Hepatocyte (in vitro differentiated cells): ENCODE measurements at regions not wholly inside any gene's neighbourhood (a gene's known extent, or its start where the extent isn't known, plus 50 kb on each side); places are given as distances from the start of the nearest gene placed in this dataset.

ENCODE experiments used
- EZH2 ChIP-seq: fragments of 200-600 bp; sonication (generic); IDR thresholded peaks from 2 replicates; pipeline ENCODE4 v1.6.1; 2016; ENCODE audit warnings: antibody characterized with exemption, mild to moderate bottlenecking, borderline replicate concordance
- EZH2phosphoT487 ChIP-seq: fragments of 200-600 bp; sonication (generic); IDR thresholded peaks from one replicate; pipeline ENCODE4 v1.6.1; 2018; ENCODE audit warnings: antibody characterized with exemption, mild to moderate bottlenecking, low read depth, moderate library complexity; ENCODE audit not compliant: unreplicated experiment, severe bottlenecking
- TF ChIP-seq, protein P1 (sequence below): fragments of 200-600 bp; sonication (generic); IDR thresholded peaks from 2 replicates; pipeline ENCODE4 v1.5.1; 2016; ENCODE audit warnings: antibody characterized with exemption, mild to moderate bottlenecking; ENCODE audit not compliant: poor library complexity

DNA sequence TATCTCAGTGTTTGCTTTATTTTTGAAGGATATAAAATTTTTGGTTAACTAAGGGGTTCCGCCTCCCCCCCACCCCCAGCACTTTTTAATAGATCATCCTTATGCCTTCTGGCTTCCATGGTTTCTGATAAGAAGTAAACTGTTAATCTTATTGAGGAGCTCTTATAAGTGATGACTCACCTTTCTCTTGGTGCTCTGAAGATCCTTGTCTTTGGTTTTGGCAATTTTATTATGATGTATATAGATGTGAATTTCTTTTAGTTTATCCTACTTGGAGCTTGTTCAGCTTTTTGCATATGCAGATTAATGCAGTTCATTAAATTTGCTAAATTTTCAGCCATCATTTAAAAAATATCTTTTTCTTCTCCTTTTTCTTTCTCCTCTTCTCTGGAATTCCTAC, 91.7 kb upstream of the CTAGE1 start:
- TF ChIP-seq, protein P1, sequence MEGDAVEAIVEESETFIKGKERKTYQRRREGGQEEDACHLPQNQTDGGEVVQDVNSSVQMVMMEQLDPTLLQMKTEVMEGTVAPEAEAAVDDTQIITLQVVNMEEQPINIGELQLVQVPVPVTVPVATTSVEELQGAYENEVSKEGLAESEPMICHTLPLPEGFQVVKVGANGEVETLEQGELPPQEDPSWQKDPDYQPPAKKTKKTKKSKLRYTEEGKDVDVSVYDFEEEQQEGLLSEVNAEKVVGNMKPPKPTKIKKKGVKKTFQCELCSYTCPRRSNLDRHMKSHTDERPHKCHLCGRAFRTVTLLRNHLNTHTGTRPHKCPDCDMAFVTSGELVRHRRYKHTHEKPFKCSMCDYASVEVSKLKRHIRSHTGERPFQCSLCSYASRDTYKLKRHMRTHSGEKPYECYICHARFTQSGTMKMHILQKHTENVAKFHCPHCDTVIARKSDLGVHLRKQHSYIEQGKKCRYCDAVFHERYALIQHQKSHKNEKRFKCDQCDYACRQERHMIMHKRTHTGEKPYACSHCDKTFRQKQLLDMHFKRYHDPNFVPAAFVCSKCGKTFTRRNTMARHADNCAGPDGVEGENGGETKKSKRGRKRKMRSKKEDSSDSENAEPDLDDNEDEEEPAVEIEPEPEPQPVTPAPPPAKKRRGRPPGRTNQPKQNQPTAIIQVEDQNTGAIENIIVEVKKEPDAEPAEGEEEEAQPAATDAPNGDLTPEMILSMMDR = no peak
- TF ChIP-seq EZH2phosphoT487 = no peak
- TF ChIP-seq EZH2 = no peak
